Testis (tissue), 2 donors: ENCODE measurements at regions not wholly inside any gene's neighbourhood (a gene's known extent, or its start where the extent isn't known, plus 50 kb on each side); places are given as distances from the start of the nearest gene placed in this dataset.

Source experiments
- DNase-seq: peaks from one replicate; pipeline ENCODE4 v3.0.0-alpha.2; 2019
- H3K27ac ChIP-seq, 2 donors: fragments of 200-600 bp; sonication (generic); one replicate each; pipeline ENCODE4 v1.5.1; 2019
- H3K27me3 ChIP-seq: fragments of 200-600 bp; sonication (generic); one replicate; pipeline ENCODE4 v1.5.1; 2019
- H3K36me3 ChIP-seq: fragments of 200-600 bp; sonication (generic); one replicate; pipeline ENCODE4 v1.5.1; 2017; ENCODE audit warnings: low read depth; ENCODE audit errors: missing control alignments
- H3K4me1 ChIP-seq: fragments of 200-600 bp; sonication (generic); one replicate; pipeline ENCODE4 v1.5.1; 2019
- H3K4me3 ChIP-seq, 2 donors: fragments of 200-600 bp; sonication (generic); one replicate each; pipeline ENCODE4 v1.5.1; 2017 to 2019
- H3K9me3 ChIP-seq: fragments of 200-600 bp; sonication (generic); one replicate; pipeline ENCODE4 v1.5.1; 2017
- POLR2A ChIP-seq: fragments of 450-650 bp; IDR thresholded peaks from one replicate; pipeline ENCODE4 v1.6.1; 2017; ENCODE audit warnings: antibody characterized with exemption, mild to moderate bottlenecking, moderate library complexity
- WGBS, 2 donors: methylation state at CpG; one replicate each; pipeline ENCODE4 v1.1.5; 2018; 5-methylcytosine and 5-hydroxymethylcytosine counted together
- intact Hi-C: fragments of 100-400 bp; cut with DNase I; formaldehyde crosslinking; loops from one replicate; pipeline ENCODE4 v1.15.1; 2023; ENCODE audit warnings: low total_unique reads
- TF ChIP-seq, protein P1 (sequence below), 3 experiments: fragments of 450-650 bp in 2 of 3; fragments of 200-600 bp in 1 of 3; sonication (generic) in 1 of 3; IDR thresholded peaks; one replicate each; pipeline ENCODE4 v1.5.1; 2016 to 2019; ENCODE audit warnings: antibody characterized with exemption in 3 of 3, mild to moderate bottlenecking in 2 of 3, moderate library complexity in 1 of 3

DNA sequence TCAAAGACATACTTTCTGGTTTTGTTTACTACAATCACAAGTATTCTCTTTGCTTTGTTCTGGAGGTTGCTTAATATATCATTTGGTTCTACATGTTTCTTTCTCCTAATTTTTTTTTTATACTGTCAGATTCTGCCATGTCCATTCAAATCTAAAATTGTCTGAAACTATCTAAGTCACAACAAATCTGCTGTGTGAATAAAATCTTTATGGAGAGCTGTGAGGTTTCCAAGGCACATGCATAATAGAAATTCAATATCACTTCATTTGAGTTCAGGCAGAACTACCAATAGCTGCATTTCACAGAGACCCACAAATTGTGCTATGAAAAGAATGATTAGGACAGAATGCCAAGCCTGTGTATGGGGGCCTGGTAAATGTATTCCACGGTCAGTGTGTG is 346.9 kb upstream of the ARRDC3 start:
- no peak for DNase-seq
- H3K36me3 ChIP-seq: no peaks in the 10 kb centered on the region
- 88 to 95% methylated on average over 1 of the region's 1 CpG for WGBS, 2 donors
- no peaks in the 10 kb centered on the region for H3K9me3 ChIP-seq
- no peaks in the 10 kb centered on the region for H3K4me1 ChIP-seq
- H3K27me3 ChIP-seq: no peaks in the 10 kb centered on the region
- TF ChIP-seq, protein P1, sequence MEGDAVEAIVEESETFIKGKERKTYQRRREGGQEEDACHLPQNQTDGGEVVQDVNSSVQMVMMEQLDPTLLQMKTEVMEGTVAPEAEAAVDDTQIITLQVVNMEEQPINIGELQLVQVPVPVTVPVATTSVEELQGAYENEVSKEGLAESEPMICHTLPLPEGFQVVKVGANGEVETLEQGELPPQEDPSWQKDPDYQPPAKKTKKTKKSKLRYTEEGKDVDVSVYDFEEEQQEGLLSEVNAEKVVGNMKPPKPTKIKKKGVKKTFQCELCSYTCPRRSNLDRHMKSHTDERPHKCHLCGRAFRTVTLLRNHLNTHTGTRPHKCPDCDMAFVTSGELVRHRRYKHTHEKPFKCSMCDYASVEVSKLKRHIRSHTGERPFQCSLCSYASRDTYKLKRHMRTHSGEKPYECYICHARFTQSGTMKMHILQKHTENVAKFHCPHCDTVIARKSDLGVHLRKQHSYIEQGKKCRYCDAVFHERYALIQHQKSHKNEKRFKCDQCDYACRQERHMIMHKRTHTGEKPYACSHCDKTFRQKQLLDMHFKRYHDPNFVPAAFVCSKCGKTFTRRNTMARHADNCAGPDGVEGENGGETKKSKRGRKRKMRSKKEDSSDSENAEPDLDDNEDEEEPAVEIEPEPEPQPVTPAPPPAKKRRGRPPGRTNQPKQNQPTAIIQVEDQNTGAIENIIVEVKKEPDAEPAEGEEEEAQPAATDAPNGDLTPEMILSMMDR (IDR thresholded peaks at IDR 0.05): no peak
- TF ChIP-seq POLR2A: no peak
- no peak overlapping the region for H3K27ac ChIP-seq
- no peak overlapping the region for H3K4me3 ChIP-seq
- intact Hi-C loops: no loop called here

DNA sequence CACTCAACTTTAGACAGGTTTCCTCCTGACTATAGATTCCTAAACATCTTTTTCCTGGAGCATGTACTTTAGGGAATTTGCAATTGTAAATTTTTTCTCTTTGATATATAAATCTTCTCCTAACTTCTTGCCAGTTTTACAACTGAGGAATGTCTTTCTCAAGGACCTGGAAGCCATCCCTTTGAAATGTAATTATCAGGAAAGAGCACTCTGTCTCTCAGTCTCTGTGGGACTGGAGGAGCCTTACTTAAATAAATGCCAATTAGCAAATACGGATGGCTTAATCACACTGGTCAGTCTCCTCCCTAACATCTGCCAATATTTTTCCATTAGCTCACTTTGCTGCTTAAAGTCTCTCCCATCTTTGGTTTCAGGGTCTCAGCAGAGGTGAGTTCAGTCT is 344.3 kb upstream of the ARRDC3 start:
- 13 to 26% methylated on average over 1 of the region's 1 CpG for WGBS, 2 donors
- TF ChIP-seq, protein P1 (IDR thresholded peaks at IDR 0.05): no peak
- TF ChIP-seq POLR2A: no peak
- DNase-seq: no peak
- Histone ChIP-seq H3K4me1 (no peaks in the 10 kb centered on the region), H3K4me3 (no peak overlapping the region), H3K36me3 (no peaks in the 10 kb centered on the region), H3K27ac (no peak overlapping the region), H3K9me3 (no peaks in the 10 kb centered on the region), H3K27me3 (no peaks in the 10 kb centered on the region)
- intact Hi-C loops: no loop called here

DNA sequence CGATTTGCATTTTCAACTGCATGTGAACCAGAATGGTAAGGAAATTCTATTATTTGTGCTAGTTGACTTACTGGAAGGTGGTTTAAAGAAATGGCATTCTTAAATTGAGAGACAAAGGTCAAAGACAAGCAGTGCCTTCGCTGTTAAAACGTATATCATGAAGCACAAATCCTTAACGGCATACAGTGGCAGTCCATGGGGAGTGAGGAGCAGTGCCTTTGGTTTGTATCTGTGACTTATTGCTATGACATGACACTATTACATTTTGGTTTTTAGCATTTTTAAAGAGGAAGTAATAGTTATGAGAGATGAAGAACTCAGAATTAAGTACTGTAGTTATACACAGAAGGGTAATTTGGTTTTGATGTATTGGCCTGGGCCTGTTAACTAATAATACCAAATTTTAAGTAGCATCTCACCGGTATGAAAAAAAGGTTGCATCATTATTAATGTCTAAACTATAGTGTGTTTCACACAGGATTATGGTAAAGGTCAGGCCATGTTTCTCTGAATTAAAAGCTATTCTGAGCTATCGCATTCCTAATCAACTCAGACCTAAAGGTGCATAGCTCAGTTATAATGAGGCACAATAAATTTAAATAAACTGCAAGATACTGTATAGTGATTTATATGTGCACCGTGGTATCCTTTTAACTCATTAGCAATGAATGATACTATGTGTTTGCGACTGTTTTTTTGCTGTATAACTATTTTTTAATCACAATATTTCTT is 339.8 kb upstream of the ARRDC3 start:
- no peaks in the 10 kb centered on the region for H3K9me3 ChIP-seq
- H3K27me3 ChIP-seq: no peaks in the 10 kb centered on the region
- no peak overlapping the region for H3K27ac ChIP-seq
- 61 to 64% methylated on average over 8 of the region's 8 CpGs for WGBS, 2 donors
- intact Hi-C loops: no loop called here
- H3K36me3 ChIP-seq: no peaks in the 10 kb centered on the region
- TF ChIP-seq, protein P1 (IDR thresholded peaks at IDR 0.05): no peak
- TF ChIP-seq POLR2A: no peak
- no peak for DNase-seq
- H3K4me1 ChIP-seq: no peaks in the 10 kb centered on the region
- H3K4me3 ChIP-seq: no peak overlapping the region

DNA sequence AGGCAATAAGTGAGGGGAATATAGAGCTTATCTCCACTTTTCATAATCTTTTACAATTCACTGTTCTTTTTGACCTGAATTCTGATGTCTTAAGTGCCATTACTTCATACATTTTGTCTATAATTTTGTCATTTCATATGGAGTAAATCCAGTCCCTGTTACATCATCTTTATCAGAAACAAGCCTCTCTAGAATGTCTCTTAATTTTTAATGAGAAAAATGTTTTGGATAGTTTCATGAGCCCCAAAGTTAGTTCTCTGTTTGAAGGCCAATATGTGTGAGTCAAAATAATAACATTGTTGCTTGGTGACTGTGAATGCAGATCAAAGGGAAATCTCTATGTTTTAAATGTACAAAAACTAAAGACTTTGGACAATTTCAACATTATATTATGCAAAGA is 329.6 kb upstream of the ARRDC3 start:
- Histone ChIP-seq H3K27me3 (no peaks in the 10 kb centered on the region), H3K36me3 (no peaks in the 10 kb centered on the region), H3K9me3 (no peaks in the 10 kb centered on the region), H3K4me1 (no peaks in the 10 kb centered on the region), H3K4me3 (no peak overlapping the region), H3K27ac (no peak overlapping the region)
- intact Hi-C loops: no loop called here
- TF ChIP-seq, protein P1 (IDR thresholded peaks at IDR 0.05): no peak
- no peak for TF ChIP-seq POLR2A
- no peak for DNase-seq

DNA sequence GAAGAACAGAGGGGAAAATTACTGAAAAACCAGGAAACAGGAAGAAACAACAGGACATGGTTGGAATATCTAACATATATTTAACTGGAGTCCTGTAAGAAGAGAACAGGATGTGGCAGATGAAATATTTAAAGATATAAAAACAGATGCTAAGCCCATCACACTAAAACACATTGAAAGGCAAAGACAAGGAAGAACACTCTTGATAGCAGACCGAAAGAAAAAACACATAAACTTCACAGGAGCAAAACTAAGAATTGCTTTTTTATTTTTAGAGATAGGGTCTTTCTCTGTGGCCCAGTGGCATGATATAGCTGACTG is 324.4 kb upstream of the ARRDC3 start:
- Histone ChIP-seq H3K4me3 (no peak overlapping the region), H3K9me3 (no peaks in the 10 kb centered on the region), H3K27me3 (no peaks in the 10 kb centered on the region), H3K27ac (no peak overlapping the region), H3K4me1 (no peaks in the 10 kb centered on the region), H3K36me3 (no peaks in the 10 kb centered on the region)
- no peak for DNase-seq
- 51 to 52% methylated on average over 1 of the region's 1 CpG for WGBS, 2 donors
- intact Hi-C loops: no loop called here
- TF ChIP-seq, protein P1 (IDR thresholded peaks at IDR 0.05): no peak
- TF ChIP-seq POLR2A: no peak
